C4-2B (cell line): ENCODE measurements at regions not wholly inside any gene's neighbourhood (a gene's known extent, or its start where the extent isn't known, plus 50 kb on each side); places are given as distances from the start of the nearest gene placed in this dataset.

ENCODE experiments used
- CTCF ChIP-seq: fragments of 450-650 bp; conservative IDR thresholded peaks from 2 replicates; pipeline ENCODE4 v1.5.1; 2017; ENCODE audit warnings: mild to moderate bottlenecking
- ZFX ChIP-seq: fragments of 450-650 bp; IDR thresholded peaks from 2 replicates; pipeline ENCODE4 v1.6.1; 2017

DNA sequence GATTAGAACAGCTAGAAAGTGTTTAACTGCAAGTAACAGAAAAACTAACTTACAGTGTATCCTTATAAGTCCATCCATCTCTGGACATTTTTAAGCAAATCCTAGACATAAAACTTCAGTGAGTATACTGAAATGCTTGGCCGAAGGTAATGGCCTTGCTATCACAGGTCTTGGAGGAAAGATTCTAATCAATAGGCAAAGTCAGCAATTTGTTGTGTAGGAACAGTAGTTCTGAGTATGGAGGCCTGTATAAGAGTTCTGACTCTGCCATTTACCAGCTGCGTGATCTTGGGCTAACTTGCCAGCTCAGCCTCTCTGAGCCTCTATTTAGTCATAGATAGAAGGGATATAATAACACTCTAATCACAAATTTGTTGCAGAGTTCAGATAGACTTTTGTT lies 328.1 kb downstream of the IL20RB start:
- TF ChIP-seq CTCF = no peak
- no peak for TF ChIP-seq ZFX
